ENCODE measurements at regions not wholly inside any gene's neighbourhood (a gene's known extent, or its start where the extent isn't known, plus 50 kb on each side); places are given as distances from the start of the nearest gene placed in this dataset.
"Not testable (repeated sequence)": the region's sequence is repeated elsewhere in the genome, so short reads cannot be mapped to it uniquely, and the experiment has no call there.

- no peak for DNase-seq (ENCODE audit: low read depth in 3 of 3, low spot score in 1 of 3)
These were observed 530.8 kb downstream of the GRXCR1 start for GRCh38 chr4:43423276-43423675.

DNA sequence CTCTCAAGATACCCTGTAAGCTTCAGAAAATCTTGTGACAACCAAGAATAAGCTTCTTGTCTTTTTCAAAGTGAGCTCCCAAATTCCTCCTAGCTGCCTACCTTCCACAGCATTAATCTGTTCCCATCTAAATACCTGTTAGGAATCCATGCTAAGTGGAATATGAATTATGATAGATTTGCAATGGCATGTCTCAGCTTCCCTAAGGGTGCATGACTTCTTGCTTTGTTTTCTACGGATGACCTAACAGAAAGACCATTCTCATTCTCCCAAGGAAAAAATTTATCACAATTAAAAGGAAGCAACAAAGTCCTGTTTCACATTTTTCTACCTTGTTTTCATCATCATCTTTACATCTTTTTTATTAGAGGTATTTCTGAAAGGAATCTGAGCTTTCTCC, 532.7 kb downstream of the GRXCR1 start:
- no peak for DNase-seq (ENCODE audit: low read depth in 3 of 3, low spot score in 1 of 3)

DNA sequence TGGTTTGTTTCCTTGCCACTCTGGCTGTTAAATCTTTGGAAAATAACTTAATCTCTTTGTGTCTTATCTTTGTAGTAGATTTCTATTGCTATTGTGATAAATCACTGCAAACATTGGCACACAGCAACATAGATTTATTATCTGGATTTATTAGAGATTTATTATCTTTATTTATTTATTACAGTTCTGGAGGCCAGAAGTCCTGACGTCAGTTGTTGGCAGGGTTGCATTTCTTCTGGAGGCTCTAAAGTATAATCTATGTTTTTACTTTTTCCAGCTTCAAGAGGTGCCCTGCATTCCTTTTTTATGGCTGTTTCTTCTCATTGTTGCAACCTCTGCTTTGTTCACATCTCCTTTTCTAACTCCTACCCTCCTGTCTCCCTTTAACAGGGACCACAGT, 542.8 kb downstream of the GRXCR1 start:
- DNase-seq (ENCODE audit: low read depth in 3 of 3, low spot score in 1 of 3): no peak

GRCh38 chr4:43452948-43453347, 560.4 kb downstream of the GRXCR1 start:
- DNase-seq (ENCODE audit: low read depth in 3 of 3, low spot score in 1 of 3): no peak

DNA sequence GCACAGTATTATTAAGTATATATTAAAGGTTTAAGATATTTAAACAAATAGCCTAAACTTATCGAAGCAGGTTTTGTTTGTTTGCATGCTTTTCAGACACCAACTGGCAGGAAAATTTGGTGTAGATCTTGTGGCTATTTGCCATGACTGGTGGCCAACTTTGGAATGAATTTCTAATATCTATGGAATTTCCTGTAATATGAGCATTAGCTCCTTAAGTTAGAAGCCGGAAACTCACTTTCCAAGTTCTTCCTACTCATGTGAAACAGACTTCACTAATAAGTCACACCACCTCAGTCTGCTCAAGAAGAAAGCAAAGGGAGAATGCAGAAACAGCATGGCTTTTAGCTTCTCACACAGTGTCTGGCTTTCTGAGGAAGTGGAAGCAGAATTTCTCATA, 563.9 kb downstream of the GRXCR1 start:
- no peak for DNase-seq (ENCODE audit: low read depth in 3 of 3, low spot score in 1 of 3)

GRCh38 chr4:43457866-43458265, 565.4 kb downstream of the GRXCR1 start:
- DNase-seq (ENCODE audit: low read depth in 3 of 3, low spot score in 1 of 3): no peak

DNA sequence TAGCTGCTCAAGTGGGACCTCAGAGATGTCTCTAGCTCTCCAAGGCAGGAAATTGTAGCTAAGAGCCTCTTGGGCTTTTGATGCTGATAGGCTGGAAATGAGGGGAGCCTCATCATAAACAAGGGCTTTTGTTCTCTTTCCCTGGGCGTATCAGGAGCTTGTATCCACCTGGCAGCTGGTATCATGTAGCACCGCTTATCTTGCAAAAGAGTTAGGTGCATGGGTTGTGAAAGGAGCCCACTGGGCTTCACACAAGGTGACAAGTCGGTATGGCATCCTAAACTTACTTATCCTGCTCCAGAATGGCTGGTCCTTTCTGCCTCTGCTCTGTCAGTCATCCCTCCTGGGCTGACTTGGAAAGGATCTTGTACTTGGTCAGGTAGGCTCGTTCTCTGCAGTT, 565.8 kb downstream of the GRXCR1 start:
- DNase-seq (ENCODE audit: low read depth in 3 of 3, low spot score in 1 of 3): no peak

DNA sequence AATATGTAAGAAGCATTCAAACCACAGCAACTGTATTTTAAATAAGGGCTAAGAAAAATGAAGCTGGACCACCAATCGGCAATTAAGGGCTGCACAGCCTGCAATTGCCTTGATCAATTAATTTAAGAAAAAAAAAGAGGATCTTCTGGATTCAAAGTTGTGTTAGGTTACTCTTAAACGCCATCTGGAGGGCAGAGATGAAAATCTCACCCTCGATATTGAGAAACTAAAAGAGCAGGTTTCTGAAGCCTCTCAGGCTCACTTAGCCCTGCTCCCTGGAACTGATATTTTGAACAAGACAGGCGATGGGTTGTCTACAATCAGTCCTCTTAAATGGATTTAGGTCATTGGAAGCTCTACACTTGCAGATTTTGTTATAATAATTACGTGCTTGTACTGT, 579.4 kb downstream of the GRXCR1 start:
- DNase-seq (ENCODE audit: low read depth in 3 of 3, low spot score in 1 of 3): no peak

- no peak for DNase-seq (ENCODE audit: low read depth in 3 of 3, low spot score in 1 of 3)
These were observed 589.0 kb downstream of the GRXCR1 start for GRCh38 chr4:43481526-43481925.

- DNase-seq (ENCODE audit: low read depth in 3 of 3, low spot score in 1 of 3): no peak
These were observed 592.7 kb downstream of the GRXCR1 start for GRCh38 chr4:43485196-43485595.

DNA sequence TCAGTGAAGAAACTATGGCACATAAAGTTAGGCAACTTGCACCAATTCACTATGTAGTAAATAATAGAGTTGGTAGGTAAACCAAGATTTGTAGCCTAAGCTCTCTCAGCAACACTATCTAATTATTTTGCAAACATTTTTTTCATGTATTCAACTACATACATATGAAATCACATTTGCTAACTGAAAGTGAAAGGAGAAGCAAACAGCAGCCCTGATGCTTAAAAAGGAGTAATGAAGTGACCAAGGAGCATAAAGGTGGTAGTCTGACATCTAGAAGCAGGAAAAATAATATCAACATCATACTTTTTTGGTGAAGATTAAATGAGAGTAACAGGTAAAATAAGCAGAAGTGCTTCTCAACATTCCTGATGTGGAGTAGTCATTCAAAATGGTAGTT, 603.7 kb downstream of the GRXCR1 start:
- DNase-seq (ENCODE audit: low read depth in 3 of 3, low spot score in 1 of 3): no peak

DNA sequence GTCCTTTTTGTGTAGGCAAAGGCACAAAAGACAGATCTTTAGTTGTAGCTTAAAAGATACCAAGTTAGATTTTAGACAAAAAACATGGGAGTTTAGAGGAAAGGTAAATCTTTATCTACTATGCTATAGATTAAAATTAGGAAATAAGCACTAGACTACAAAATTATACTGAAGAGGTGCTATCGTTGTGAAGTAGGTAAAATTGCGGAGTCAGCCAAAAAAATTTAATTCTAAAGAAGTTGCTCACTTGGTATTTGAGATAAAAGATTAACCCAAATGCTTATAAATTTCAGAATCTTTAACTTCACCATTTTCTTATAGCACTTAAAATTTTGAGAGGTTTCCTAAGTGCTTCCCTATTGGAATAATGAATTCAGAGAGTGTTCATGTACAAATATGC, 604.1 kb downstream of the GRXCR1 start:
- DNase-seq (ENCODE audit: low read depth in 3 of 3, low spot score in 1 of 3): no peak

- not testable (repeated sequence) for DNase-seq (ENCODE audit: low read depth in 3 of 3, low spot score in 1 of 3)
These were observed 613.3 kb downstream of the GRXCR1 start for GRCh38 chr4:43505823-43506222.

GRCh38 chr4:43512253-43512652, 619.7 kb downstream of the GRXCR1 start:
- no peak for DNase-seq (ENCODE audit: low read depth in 3 of 3, low spot score in 1 of 3)

- DNase-seq (ENCODE audit: low read depth in 3 of 3, low spot score in 1 of 3): no peak
These were observed 633.1 kb downstream of the GRXCR1 start for GRCh38 chr4:43525646-43526045.

DNA sequence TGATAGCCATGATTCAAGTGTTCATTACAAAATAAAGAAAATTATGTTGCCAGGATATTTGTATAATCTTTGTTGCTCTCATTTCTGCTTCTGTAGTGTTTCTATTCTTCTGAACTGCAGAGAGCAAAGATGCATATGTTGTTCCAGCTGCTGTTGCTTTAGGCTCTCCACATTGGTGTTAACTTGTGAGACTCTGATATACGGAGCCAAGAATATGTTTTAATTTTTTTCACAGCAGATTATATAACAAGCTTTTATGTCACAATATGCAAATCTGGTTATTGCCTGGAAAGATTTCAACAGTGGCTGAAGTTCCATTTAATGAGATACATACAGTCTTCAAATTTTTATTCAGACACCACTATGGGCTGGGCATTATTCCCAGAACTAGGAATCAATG, 655.0 kb downstream of the GRXCR1 start:
- no peak for DNase-seq (ENCODE audit: low read depth in 3 of 3, low spot score in 1 of 3)

- no peak for DNase-seq (ENCODE audit: low read depth in 3 of 3, low spot score in 1 of 3)
These were observed 658.6 kb downstream of the GRXCR1 start for GRCh38 chr4:43550981-43551627.

GRCh38 chr4:43556262-43556661, 663.7 kb downstream of the GRXCR1 start:
- no peak for DNase-seq (ENCODE audit: low read depth in 3 of 3, low spot score in 1 of 3)

- no peak for DNase-seq (ENCODE audit: low read depth in 3 of 3, low spot score in 1 of 3)
These were observed 667.5 kb downstream of the GRXCR1 start for GRCh38 chr4:43560047-43560446.

DNA sequence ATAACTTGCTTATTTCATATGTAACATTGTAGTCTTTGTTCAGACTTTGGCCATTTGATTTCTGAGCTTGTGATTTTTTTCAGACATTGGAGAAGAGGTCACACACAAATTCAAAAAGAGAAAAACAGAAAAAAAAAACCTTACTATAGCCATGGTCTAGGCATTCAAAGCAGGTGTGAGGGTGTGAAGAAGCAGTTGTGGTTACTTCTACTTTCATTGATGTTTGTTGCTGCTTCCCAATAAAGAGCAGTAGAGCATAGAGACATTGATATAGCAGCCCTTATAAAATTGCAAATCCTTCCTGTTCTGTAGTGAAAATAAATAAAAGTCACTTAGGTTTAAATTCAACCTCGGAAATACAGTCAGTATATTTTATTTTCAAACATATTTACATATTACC, 671.6 kb downstream of the GRXCR1 start:
- no peak for DNase-seq (ENCODE audit: low read depth in 3 of 3, low spot score in 1 of 3)

GRCh38 chr4:43564591-43564990, 672.1 kb downstream of the GRXCR1 start:
- no peak for DNase-seq (ENCODE audit: low read depth in 3 of 3, low spot score in 1 of 3)

DNA sequence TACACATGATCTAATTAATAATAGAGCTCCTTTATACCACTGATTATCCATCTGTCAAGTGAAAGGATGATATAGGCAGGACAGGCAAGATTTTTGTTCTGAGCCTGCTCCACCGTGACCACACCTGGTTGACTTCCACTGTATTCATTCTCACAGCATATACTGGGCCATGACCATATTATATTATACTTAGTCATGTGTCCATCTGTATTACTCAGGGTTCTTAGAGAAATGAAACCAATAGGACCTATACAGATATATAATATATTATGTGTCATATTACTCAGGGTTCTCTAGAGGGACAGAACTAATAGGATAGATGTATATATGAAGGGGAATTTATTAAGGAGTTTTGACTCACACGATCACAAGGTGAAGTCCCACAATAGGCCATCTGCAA, 675.1 kb downstream of the GRXCR1 start:
- no peak for DNase-seq (ENCODE audit: low read depth in 3 of 3, low spot score in 1 of 3)

DNA sequence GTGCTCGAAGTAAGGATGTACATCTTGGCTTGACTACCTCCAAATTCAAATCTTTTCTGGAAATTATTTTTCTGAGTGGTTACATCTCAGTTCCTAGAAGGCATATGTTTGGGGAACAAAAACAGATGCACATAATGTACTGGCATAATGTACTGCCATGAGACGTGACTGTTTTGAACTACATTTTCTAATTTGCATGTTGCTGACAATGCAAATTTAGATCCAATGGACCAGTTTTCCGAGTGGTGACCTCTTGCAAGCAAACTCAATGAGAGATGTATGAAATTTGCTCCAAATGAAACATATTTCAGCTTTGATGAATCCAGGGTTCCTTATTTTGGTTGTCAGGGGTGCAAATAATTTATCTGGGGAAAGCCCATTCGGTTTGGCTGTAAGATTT, 694.3 kb downstream of the GRXCR1 start:
- DNase-seq (ENCODE audit: low read depth in 3 of 3, low spot score in 1 of 3): no peak

GRCh38 chr4:43587758-43588157, 695.2 kb downstream of the GRXCR1 start:
- no peak for DNase-seq (ENCODE audit: low read depth in 3 of 3, low spot score in 1 of 3)

Data from stimulated activated CD4-positive, alpha-beta T cell treated with anti-CD3 and anti-CD28 coated beads, TNF-alpha, amount 100 ng/mL, for 1 hour (primary cell).